GM18868 (cell line): ENCODE measurements at regions not wholly inside any gene's neighbourhood (a gene's known extent, or its start where the extent isn't known, plus 50 kb on each side); places are given as distances from the start of the nearest gene placed in this dataset.

Source experiments
- ATAC-seq: cut with Tn5 transposase; IDR thresholded peaks from one replicate; pipeline ENCODE4 v1.9.1; 2021; ENCODE audit warnings: mild to moderate bottlenecking, moderate library complexity; ENCODE audit not compliant: unreplicated experiment

DNA sequence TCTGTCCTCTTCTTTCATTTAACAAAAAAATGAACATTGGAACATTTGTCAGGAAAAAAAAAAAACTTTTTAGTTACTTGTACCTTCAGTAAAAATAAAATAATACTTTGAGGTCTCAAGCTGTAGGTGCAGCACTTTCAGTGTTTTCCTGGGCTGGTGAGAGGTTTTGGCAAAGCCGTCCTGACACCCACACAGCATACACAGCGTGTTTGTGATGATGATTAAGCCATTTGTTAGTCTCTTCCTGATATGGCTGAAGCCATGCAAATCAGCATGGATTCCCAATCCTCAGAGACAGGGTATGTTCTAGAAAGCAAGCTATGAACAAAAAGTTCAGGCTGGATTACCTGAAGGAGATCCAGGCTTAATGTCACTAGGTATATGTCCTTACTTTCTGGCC, 236.8 kb downstream of the ZNF516 start:
- no peak for ATAC-seq

DNA sequence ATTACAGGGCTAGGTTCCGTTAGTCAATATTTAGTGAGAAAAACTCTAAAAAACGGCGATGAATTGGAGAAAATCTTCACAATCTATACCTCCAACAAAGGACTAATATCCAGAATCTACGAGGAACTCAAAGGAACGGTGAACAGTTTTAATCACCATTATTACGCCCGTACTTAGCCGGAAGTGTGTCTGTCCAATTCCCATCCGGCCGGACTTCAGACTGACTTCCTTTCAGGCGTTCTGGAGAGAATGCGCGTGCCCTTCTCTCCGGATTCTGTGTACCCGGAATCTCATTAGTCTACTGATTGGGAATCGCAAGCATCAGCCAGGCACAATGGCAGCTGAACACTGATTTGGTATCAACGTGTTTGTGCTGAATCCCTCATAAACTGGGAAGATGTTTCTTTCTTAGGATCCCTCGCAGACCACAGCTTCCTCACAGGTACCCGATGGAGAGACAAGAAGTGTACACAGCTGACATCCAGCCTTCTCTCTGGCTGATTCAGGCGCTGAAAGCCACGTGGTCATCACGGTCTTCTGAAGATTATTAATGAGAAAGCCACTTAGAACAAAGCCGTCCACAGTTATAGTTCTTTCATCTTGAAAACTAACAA, 239.9 kb downstream of the ZNF516 start:
- no peak for ATAC-seq

DNA sequence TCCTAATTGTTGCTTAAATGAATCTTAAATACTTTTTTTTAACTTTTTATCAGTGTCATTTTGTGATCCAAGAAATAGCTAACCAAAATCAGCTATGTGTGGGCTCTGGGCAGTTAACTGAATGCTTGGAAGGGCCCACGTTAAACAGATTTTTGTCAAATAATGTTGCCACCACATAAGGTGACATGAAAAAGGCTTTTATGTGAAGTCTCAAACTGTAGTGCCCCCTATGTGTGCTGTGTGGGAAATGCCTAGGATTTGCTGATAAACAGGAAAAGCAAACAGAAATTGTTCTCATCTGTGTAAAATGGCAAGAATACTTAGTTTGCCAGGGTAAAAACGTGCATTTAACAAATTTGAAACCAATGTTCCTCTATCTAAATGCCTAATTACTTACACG, 242.2 kb downstream of the ZNF516 start:
- ATAC-seq = no peak

DNA sequence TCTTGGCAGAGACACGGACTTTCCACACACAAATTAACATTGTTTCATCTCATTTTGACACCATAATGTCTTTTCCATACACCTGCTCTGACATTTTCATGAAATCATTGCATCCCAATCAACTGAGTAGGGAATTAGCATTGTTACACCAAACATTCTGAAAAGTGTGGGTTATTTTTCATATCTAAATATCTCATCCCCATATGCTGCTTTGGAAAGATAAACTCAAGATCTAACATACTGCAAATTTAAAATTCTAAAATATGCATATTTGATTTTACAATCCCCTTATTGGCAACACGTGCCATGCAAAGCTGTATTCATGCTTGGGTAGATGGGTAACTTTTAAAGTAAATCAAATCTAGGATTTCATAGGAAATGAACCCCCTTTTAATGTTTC, 242.9 kb downstream of the ZNF516 start:
- no peak for ATAC-seq

DNA sequence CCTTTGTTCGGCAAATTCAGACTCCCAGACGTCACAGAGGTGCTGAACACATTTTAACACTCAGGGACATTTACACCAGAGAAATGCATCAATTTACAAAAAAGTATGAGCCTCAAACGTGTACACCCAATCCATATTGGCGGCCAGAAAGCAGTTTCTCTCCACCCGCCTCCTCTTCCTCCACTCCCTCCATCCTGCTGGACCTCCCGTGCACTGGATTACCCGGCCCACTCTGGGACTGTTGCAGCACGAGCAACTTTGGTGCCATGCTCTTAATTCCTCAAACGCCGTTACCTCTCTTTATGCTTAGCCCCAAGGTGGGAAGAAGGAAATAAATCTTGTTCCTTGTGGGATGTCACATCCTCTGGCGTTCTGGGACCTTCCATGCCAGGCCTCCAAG, 243.4 kb downstream of the ZNF516 start:
- no peak for ATAC-seq

DNA sequence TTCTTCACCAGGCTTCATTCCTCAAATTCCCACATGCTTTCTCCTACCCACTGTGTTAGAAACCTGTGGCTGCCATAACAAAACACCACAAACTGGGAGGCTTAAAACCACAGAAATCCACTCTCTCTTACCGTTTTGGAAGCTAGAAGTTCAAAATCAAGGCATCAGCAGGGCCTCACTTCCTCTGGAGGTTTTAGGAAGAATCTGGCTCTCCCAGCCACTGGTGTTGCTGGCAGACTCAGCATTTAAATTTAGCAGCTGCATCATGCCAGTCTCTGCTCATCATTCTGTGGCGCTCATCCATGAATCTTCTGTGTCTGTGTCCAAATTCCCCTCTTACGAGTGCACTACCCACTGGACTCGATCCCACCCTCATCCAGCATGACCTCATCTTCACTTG, 248.5 kb downstream of the ZNF516 start:
- no peak for ATAC-seq

DNA sequence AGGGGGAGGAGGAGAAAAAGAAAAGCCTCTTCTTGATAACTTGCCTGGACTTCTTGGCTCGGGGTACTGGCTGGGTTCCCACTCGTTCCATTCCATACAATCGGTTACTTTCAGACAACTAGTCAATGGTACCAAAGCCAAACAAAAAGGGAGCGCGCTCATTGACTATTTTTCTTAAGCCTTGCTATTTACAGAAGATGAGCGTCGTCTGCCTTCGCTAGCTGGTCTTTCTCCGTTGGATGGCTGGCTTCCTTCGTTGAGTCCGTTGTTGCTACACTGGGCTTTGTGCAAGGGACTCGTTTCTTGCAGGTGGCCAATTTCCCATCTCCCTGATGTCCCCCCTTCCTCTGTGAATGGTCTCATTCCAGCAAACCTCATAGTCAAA, 260.4 kb downstream of the ZNF516 start:
- no peak for ATAC-seq

DNA sequence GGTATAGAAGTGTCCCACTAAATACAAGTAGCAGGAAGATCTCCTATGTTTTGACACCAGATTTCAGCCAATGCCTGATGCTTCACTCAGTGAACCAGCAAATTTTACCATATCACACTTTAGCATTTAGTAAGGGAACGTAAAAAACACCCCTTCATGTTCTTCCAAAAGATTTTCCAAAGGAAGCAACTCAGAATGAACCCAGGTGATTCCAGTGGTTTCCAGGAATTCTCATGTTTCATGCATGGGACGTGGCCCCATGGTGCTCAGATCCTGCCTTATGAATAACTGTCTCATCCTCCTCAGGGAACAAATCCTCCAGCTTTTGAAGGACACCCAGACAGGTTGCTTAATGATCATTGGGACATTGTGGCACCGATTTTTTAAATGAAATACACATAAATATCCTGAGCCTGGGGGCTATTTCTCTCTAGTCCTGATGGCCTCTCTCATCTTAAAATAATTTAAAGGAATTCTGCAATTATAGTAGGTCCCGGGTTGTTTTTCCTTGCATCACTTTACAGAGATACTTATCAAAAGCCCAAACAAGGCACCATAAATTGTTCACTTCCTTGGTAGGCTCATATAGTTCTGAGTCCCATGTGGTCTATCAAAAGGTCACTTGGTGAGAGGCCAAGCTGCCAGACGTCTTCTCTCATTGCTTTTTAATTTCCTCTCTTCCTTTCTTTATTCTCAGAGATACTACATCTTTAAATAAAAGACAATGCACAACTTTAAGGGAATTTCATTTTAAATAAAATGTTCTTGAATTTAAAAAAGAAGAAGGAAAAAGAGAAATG, 261.0 kb downstream of the ZNF516 start:
- no peak for ATAC-seq

DNA sequence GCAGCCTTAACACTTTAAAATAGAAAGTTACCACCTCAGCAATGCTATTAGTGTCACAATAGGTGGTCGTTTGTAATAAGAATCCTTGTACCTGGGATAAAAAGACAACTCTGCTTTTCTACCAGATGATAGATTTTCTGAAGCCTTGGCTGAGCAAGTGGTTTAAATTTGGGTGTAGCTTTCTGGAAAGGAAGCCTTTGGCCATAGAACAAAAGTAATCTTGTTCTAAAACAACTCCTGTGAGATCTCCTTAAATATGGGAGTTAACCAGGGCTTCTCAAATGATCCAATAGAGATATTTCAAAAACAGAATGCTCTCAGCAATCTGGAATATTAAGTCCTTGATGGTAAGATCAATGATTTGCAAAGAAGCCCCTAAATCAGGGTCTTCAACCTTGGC, 261.6 kb downstream of the ZNF516 start:
- no peak for ATAC-seq

DNA sequence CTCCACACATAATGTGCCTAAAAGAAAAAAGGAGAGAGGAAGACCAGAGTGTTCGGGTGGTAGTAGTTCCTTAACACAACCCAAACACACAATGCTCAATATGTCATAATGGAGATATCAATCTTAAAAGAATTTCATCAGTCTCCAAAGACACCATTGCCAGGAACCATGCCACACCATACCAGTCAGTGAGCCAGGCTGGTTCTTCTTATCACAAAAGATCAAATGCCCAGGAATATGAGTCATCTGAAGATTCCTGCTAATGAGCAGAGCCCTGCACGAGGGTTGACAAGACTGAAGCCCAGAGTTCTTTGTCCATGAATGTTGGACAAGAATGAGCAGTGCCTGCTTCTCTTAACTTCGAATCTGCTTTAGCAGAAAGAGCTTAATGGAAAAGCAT, 262.3 kb downstream of the ZNF516 start:
- ATAC-seq = no peak

DNA sequence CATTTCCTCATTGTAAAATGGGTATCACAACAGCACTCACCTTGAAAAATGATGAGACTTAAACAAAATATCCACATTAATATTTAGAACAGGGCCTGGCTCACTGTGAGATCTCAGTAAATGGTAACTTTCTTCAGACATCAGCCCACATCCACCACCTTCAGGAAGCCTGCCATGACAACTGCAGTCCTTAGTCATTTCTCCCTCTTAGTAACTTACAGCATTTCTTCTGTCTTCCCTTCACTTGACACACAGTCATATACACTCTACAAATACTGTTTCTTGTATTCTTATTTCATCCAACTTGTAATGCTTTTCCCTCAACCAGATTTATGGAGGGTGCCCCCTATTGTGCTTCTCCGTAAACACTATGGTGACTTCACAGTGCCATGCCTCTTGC, 263.0 kb downstream of the ZNF516 start:
- ATAC-seq = no peak

DNA sequence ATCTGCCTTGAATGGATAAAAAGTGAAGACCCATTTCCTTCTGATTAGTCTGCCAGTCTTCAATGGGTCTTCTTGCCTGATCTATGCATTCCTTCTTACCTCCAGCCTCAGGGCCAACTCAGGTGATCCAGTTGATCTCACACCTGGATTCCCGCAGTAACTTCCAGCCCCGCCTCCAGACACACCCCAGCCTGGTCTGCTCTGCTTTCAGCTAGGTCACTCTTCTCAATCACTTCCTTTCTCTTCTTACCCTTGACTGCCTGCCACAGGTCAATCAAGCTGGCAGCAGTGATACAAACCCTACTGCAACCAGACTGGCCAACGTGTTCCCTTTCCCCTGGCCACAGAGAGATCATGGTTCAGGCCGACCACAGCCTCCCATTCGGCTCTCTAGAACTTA, 263.6 kb downstream of the ZNF516 start:
- no peak for ATAC-seq

DNA sequence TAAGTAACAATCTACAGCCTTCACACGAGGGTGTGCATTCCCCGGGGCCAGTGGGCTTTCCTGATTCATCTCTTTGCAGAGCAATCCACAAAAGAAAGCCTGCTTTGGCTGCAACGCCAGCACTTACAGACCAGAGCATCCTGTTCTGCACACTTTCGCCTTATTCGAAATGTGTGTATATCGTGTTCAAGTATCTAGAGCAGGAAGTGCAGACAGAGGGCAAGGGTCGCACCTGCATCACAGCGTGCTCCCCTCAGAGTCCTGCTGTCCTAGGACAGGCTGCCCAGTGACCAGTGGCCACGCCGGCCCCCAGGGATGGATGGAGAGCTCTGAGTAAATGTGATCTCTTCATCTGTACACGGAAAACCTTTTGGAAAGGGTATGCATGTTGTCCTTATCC, 264.3 kb downstream of the ZNF516 start:
- no peak for ATAC-seq

DNA sequence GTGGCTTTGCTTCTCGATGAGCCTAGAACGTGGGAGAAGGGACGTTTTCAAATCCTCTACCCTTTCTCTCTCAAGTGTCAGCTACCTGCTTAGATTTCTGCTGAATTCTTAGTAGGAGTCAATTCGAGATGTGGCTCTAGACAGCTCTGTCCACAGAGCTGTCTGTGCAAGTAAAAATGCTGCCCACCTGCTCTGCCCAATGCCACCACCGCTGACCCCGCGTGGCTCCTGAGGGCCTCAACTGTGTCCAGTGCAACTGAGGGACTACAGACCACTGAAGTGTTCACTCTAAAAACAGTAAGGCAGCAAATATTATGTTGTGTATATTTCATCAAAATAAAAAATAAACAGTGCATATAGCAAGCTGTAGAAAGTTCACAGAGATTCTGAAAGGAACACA, 266.3 kb downstream of the ZNF516 start:
- ATAC-seq = no peak

DNA sequence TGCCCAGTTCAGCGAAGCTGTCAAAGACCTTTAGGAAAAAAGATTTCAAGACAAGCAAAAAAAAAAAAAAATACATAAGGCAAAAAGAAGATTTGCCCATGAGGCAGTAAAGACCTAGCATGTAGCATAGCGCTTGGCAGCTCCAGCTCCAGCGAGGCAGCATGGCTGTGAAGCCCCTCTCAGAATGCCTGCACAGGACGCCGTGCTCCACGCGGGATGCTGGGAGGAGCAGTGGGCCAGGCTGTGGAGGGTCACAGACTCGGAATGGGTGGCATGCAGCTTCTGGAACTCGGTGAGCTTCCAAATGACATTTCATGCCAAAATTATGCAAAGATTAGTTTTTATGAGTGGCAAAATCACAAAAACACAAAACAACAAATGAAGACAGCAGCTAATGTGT, 267.3 kb downstream of the ZNF516 start:
- ATAC-seq = no peak

DNA sequence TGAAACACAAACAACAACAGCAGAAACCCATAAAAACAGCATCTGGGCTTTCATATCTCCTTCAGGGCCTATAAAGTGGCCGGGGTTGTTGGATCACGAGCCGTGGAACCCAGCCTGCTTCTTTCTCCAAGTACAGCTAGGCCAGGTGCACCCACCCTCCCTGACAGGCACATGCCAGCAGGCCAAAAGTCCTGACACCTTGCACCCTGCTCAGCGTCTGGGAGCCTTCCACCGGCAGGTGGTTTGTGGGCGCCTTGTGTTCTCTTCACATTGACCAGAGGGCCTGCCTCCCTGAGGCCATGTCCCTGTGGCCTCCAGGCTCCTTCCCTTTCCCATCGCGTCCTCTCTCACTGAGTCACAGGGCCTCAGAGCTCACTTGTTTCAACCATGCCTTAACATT, 271.6 kb downstream of the ZNF516 start:
- ATAC-seq = no peak

DNA sequence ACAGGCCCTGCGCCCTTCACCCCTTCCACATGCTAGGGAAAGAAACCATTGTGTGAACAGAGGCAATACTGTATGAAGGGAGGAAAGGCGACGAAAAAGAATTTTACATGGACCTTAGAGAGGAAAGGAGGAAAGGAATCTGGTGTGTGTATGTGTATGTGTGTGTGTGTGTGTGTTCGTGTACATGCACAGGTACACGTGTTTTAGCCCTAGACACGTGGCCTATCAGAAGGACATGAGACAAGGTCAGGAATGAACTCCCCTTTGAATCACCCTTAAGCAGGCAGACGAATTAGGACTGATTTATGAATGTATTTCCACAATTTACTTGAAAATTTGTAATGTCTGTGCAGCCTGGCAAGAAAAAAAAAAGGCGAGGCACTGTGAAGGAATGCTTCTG, 276.0 kb downstream of the ZNF516 start:
- no peak for ATAC-seq

DNA sequence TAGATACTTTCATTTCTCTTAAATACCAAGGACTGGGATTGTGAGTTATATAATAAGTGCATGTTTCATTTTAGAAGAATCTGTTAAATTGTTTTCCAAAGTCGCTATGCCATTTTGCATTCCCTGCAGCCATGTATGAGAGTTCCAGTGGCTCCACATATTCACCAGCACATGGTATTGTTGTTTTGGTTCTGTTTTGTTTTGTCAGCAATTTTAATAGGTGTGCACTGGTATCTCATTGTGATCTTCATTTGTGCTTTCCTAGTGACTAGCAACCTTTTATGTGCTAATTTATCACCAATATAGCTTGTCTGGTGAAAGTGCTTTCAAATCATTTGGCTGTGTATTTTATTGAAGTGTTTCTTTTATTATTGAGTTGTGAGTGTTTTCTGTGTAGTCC, 278.9 kb downstream of the ZNF516 start:
- ATAC-seq = no peak

DNA sequence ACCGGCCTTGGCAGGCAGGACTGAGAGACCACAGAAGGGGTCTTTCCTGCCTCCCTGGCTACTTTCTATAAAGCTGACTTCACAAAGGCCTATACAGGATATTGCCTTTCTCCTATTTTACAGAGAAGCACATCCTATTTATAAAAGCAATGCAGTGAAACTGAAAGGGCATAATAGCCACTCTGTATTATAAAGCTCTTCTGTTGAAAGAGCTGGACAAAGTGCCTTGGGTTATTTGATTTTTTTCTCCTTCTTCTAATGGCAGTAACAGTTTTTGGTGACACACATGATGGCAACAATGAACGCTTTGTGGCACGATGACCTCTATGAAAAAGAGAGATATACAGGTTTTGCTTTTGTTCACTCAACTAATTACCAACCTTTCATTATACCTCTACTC, 281.1 kb downstream of the ZNF516 start:
- no peak for ATAC-seq

DNA sequence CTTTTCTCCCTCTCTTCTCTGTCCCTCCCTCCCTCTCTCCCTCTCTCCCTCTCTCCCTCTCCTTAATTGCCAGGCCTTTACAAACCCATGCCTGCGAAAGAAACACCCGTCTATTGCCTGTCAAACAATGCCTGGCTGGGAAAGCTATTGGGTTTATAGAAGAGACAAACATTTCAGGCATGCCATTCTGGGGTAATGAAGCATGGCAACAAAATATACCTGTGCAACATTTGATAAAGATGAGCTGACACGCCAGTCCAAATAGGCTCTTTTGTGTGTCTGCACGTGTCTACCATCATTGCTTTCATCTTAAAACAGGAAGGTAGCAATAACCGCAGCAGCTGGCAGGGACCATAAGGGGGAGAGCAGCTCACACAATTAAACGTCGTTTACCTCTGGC, 282.1 kb downstream of the ZNF516 start:
- no peak for ATAC-seq

DNA sequence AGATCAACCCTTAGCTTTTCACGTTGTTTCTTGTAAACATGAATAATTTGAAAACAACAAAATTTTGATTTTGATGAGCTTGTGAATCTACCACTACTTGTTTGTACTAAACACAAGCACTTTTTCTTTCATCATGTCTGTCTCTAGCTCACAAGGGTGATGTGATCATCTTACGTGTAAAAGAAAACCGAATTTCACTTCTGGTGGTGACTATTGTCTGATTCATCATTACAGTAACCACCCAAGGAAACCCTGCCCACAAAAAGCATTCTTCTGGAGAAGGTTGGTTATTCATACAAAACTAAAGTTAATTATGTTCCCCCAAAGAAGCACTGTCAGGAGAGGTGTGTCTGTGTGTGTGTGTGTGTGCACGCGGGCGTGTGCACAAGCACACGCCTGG, 285.4 kb downstream of the ZNF516 start:
- ATAC-seq = peak; percentile 50

DNA sequence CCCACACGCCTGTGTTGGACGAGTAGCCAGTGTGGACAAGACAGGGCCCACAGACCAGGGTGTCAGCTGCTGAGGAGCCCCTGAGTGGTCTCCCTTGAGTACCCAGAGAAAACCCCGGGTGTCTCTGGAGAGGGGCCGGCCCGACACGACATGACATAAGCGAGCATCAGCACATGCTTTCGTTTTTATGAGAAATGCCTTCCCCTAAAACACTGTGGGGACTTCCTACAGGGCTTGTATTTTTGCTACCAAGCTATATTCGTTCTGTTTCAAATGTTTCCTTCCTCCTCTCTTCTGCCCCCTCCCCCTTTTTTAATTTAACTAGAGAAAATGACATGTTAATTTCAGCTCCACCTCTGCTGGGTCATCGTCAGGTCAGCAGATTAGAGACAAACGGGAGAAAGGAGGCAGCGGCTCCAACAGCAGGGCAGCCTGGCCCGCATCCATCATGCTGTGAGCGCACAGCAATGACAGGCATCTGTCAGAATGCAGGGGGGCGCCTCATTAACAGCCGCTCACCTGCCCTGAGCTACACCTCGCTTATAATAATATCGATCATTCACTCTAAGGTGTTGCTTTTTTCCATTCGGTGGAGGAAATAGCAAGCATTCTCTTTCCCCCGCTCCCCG, 286.2 kb downstream of the ZNF516 start:
- ATAC-seq = peak; percentile 64
